SIG-M5 treated with dmso at 0.1 percent for 504 hours (cell line): ENCODE measurements at regions not wholly inside any gene's neighbourhood (a gene's known extent, or its start where the extent isn't known, plus 50 kb on each side); places are given as distances from the start of the nearest gene placed in this dataset.

Experiments used
- DNase-seq: peaks from one replicate; lab custom pipeline; 2025; ENCODE audit not compliant: unreplicated experiment; lab: John Stamatoyannopoulos, UW

DNA sequence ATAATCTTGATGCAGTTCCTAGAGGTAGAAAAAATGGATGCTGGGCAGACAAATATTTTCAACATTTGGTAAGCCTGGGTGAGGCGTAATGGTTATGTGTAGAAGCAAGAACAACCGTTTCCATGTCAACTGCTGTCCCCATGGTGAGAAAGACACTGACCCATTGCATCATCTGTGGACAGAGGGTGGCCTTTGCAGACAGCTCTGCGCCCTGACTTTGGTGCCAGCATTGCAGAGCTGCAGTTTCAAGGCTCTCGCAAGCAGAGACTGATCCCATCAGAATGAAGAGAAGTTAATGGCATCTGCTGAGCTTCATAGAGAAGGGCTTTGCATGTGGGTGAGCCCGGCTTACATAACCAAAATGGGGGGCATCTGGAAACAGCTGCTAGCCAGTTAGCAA is 179.0 kb upstream of the ADRA1B start:
- no peak for DNase-seq

DNA sequence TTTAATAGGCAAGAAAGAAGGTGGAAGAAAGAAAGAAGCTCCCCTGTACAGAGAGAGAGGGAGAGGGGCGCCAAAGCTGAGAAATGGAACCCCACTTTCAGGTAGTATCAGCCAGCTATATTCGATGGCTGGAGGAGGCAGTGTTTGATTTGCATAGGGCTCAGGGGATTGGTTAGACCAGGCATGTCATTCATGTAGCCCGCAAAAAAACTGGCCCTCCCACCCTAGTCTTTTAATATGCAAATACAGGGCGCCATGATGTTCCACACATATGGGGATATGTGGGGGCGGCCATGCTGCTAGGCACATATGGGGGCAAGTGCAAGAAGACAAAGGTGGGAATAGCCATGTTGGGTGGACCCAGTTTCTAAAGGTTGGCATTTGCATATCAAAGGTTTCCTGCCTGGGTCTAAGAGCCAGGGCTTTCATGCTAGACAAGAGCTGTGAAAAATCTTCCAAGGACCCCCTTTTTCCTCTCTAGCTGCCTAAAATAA is 174.4 kb upstream of the ADRA1B start:
- no peak for DNase-seq

DNA sequence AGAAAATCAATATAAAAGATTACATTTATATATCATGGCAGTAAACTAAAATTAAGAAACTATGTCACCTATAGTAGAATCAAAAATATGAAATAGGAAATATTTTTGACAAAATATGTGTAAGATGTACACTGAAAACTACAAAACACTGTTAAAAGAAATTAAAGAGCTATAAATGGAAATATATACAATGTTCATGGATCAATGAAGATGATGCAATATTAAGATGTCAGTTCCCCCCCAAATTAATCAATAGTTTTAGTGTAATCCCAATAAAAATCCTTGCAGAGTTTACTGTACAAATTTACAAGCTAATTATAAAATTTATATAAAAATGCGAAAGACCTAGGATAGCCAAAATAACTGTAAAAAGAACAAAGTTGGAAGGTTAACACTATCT is 173.0 kb upstream of the ADRA1B start:
- no peak for DNase-seq

DNA sequence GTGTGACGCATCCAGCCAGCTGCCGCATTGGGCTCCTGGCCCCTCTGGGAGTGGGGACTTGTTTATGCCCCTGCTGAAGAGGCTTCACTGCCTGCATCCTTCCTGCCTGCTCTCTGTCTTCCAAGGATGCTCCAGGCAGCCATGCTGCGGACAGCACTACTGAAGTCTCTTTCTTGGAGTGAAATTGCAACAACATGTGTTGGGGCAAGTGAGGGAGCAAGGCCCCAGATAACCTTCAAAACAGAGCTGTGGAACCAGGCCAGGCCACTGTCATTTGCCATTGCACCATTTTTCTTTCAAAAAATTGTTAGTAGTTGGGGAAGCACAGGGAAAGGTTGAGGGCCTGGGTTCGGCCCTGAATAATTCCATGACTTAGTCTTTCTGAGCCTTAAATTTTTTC is 169.6 kb upstream of the ADRA1B start:
- no peak for DNase-seq

DNA sequence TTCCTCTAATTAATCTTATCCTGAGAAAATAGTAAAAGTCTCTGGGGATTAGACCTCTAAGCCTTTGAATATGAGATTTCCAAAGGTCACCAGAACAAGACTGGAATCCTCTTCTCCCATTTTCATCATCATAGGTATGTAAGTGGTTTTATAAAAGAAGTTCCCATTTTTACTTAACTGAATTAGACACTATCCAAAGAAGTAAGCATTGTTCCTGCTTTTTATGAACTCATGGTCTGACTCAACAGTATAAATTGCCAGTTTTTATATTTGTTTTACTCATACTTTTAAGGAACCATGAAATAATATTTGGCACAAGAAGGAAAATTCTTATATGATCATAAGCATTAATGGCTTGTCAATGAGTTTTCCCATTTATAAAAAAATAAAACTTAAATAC is 167.1 kb upstream of the ADRA1B start:
- DNase-seq: no peak

DNA sequence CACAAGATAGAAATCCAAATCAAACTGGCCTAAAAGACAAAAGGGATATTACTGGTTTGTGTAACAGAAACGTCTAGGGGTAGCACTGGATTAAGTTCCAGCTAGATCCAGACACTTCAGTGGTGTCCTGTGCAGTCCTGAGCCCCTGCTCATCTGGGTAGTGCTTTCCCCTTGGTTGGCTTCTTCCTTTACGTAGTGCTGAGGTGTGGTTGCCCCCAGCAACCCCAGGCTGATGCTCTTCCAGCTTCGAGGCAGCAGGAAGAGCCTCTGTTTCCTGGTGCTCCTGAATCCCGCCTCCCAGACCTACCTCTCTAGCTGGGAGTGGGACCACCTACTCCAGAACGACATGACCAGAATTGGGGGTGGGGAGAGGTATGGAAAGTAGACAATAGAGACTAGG is 166.1 kb upstream of the ADRA1B start:
- no peak for DNase-seq

DNA sequence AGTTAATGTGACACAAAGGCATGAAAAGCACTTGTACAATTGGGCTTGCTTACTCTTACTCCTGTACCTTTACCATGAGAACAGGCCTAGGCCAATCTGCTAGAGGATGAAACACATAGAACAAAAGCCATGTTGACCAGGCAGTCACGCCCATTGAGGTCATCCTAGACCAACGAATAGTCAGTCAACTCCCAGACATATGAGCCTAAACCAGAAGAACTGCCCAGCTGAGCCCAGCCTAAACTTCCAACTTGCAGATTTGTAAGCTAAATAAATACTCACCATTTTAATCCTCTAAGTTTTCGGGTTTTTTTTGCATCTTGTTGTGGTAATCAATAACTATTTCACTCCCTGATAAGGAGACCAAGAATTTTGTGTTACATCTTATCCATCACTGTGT is 164.8 kb upstream of the ADRA1B start:
- no peak for DNase-seq

DNA sequence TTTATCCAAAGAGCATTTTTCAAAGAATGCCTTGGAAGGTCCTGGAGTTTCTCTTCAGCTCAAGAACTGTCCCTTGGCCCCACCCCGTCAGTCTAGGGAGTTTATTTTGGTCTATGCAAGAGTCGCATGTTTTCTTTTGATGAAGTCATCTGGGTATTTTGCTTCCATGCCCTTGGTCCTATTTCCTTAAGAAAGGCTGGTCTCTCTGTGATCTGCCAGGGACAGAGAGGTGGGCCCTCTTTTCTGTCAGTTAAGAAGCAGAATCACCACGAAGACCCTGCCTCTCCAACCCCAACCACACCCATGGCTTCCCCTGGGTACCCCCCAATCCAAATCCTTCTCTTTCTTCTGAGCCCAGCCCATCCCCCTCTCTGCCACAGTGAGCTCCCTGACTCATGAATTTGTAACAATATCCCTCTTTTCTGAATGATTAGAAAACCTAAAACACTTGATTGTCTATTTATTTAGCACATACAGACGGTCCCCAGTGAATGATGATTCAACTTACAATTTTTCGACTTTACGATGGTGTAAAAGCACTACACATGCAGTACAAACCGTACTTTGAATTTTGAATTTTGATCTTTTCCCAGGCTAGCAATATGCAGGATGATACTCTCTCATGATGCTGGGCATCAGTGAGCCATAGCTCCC is 163.5 kb upstream of the ADRA1B start:
- DNase-seq: no peak

DNA sequence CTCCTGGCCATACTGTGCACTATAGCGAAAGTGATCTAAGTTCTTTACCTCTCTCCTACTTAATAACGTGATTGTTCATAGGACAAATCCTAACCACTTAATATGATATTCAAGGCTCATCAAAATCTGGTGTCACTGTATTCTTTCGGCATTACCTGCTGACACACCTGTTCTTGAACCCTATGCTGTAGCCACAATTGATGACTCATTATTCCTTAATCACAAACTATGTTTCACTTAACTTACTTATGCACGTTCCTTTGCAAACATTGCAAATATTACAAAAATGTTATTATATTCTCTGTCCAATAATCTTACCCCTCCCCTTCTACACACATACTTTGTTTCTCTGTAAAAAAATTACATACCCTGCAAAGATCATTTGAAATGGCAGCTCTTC is 158.1 kb upstream of the ADRA1B start:
- no peak for DNase-seq

DNA sequence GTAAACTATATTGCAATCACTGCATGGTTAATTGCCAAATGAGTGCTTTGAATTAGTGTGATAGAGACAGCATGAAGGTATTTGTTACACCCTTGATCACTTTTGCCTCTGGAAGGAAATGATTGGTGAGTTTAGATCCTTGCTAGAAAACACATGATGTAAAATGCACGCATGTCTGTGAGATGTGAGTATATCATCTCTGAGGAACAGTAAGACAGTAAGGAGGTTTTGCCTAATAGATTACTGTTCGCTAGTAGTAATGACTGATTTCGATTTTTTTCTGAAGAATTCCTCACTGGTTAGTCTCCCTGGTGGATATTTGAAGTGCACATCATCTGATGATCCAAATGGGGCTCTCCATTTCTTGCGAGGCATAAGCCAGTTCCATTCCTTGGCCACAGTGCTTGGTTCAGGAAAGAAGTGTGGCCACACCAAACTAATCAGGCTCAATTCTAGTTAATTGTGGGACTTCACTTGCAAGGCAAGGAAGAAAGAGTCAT is 156.4 kb upstream of the ADRA1B start:
- no peak for DNase-seq

DNA sequence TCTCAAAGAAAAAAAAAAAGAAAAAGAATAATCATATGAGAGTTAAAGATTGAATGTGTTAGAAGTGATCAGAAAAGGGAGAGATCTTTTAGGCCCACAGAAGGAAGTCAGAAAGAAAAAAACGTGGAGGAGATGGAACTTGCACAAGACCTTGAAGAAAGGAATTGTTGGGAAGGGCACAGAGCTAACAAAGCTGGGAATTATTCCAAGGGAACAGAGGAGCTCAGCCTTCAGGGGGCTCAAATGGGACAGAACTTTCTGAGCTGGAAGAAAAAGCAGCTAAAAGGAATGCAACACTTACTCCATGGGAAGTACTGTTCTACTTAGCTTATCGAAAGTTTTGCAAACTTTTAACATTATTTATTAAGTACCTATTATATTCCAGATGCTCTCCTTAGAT is 153.4 kb upstream of the ADRA1B start:
- no peak for DNase-seq

DNA sequence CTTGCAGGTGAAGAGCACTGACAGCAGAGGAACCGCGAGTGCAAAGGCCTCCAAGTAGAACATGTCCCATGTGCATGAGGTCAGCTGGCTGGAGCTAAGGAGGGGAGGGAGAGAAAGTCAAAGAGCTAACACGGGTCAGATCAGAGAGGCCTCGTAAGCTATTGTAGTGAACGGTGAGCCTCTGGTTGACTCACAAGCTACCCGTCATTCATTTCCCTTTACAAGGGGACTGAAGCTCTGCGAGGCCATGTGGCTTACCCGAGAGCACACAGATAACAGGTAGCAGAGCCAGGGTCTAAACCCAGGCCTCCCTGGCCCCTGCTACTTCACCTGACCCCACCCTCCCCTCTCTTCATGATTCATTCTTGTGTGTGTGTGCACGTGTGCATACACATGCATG is 152.7 kb upstream of the ADRA1B start:
- no peak for DNase-seq

DNA sequence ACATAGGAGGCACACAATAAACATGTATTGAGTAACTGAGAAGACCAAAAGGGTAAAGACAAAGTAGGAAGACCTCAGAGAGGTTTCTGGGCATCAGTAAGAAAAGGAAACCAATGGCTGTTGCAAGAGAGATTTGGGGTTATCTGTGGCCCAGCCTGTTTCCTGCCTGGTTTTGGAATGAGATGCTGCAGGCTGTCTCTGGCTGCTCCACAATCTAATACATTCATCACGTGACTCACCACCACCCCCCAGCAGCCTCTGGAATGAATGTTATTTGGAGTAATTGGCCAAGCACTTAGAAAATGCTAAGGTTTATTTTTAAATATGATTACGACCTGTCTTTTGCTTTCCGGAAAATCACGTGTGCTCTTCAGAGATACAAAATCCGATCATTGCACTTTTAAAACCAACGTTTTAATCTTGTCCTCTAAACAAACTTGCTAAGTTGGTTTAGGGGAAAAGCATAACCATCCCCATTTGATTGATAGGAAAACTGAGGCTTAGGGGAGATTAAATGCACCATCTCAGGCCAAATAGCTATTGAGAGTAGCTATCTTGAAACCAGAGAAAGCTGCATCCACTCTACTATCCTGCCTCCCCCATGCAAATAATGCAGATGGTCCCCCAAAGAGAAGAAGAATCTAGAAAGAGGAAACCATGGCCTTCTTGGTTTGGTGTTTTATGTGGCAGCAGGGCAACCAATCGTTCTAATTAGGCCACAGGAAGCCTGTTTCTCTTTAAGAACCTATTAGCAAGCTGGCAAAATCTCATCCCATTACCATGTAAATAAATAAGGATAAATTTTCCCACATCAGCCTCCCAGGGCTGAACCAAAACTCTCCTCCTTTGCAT is 151.8 kb upstream of the ADRA1B start:
- DNase-seq: no peak

DNA sequence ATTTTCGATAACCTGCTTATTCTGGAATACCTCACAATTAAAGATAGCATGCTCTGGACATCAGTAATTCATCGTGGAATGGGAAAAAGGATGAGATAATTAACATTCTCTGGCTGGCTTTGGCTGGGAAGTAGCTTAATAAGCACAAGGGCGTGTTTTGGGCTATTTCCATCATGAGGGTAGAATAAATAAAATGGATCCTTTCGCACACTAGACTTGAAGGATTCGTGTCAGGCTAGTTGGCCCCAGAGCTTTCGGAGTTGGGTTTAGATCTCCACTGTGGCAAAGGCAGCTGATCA is 151.2 kb upstream of the ADRA1B start:
- DNase-seq: no peak

DNA sequence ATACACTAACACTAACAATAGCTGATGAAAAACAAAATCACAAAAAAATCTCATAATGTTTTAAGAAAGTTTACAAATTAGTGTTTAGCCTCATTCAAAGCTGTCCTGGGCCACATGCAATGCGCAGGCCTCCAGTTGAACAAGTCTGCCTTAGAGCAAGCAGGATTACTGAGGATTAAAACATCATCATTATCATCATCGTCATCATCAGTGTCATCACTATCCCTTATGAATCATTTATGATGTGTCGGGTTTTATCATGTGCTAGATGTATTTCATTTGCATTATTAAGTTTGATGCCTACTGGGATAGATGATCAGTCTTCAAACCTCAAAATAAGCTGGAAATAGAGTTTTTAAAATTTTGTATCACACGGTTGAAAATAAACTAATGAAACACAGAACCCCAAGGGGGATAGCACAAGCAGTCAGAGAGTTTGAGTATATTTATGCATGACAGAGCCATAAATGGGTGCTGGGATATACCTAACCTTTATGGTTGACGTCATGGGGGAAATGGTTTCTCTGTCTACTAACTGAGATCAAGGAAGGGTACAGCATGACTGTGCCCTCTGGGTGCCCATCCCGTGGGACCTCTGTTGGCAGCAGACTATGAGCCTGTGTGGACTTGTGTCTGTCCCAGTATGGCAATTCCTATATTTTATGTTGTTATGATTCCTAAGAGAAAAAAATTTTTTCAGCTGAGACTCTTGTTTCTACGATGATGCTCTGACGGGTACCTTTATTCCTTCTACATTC is 150.3 kb upstream of the ADRA1B start:
- no peak for DNase-seq

DNA sequence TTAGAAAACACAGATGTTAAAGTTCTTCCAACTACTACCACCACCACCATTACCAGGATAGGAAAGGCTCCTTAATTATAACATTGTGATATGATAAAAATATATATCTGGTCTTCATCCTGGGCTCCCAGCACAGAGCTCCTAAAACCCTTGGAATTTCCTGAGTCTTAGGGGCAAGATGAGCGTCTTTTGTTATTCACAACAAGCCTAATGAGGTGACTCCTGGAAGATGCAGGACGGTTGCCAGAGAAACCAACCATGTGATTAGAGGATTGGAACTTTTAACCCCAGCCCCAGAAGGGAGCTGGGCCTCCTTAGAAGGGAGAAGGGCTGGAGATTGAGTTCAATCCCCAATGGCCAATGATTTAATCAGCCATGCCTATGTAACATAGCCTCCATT is 148.0 kb upstream of the ADRA1B start:
- no peak for DNase-seq

DNA sequence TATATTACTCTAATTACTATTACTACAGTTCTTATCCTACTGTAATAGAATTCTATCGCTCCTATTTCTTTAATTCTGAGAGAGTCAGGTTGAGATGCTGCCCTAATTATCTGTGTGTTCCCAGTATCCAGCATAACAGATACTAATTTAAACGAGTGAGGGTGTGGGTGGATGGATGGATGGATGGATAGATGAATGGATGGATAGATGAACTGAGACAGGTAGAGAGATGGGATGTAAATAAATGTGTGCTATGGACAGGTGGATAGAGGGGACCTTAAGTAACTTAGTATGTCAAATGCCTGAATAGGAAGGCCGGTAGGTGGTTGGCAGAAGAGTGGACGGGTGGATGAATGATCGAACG is 143.6 kb upstream of the ADRA1B start:
- no peak for DNase-seq

DNA sequence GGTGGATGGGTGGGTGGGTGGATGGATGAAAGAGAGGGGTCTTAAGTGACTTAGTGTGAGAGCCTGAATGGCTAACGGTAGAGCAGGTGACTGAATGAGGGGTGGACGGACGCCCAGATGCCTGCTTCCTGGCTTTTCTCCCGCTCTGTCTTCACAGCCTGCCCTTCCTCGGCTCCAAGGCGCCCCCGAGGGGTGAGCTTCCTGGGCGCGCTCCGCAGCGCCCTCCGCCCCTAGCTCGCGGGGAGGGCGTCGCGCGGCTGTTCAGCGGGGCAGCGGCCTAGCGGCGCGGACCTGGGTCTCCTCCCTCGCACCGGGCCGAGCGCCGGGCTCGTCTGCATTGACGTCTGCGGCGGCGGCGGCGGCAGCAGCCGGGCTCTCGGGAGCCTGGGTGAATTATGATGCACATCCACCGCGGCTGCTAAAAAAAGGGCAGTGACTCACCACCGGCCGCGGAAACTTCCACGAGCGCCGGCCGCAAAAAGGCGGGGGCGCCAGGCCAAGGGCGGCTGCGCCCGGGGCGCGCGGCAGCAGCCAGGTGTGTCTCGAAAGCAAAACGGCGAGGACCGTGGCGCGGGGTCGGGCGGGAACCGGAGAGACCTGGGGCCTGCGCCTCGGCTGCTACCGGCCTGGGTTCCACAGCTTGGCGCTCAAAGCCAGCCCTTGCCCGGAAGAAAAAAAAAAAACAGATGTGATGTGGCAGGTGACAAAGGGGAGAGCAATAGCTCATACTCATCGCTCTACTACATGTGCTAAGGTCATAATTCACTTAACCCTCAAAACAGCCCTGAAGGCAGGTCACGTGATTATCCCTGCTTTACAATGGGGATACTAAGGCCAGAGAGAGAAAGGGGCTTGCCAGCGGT is 143.0 kb upstream of the ADRA1B start:
- peak; percentile 52 for DNase-seq

DNA sequence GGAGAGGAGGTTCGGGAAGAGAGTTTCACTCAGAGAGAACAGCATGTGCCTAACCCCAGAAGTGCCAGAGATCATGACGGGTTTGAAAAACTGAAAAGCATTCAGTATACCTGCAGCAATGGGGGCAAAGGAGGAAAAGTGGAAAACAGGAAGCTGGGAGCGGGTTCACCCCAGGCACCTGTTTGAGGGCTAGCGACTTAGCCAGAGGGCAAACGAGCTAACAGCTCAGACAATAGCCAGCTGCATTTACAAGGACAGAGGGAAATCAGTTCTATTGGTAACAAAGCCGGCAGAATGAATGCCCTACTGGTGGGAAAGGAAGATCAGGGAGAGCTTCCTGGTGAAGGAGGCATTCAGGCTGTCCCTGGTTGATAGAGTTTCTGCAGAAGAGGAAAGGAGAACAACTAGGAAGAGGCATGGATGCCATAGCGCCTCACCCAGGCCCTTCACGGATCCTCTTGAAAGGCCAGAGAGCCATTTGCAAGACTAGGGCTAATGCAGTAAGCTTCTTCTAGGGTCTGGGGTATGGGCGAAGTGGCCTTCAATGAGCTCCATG is 141.7 kb upstream of the ADRA1B start:
- no peak for DNase-seq

DNA sequence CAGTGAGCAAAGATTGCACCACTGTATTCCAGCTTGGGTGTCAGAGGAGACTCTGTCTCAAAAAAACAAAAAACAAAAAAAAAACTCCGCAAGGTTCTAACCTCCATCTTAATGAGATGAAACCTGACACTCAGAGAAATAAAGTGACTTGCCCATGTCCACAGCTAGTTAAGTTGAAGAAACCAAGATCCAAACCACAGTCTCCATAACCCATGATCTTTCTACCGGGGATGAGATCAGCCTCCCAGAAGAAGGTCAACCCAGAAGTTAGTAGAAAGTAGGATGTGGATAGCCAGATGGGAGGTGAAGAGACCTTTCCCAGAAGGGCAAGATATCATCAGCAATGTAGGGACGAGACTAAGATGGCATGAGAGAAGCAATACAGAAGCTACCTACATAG is 140.4 kb upstream of the ADRA1B start:
- no peak for DNase-seq
